Spleen (tissue), 7 donors: ENCODE measurements at regions not wholly inside any gene's neighbourhood (a gene's known extent, or its start where the extent isn't known, plus 50 kb on each side); places are given as distances from the start of the nearest gene placed in this dataset.

Experiments used
- CTCF ChIP-seq, 11 experiments: fragments of 200-600 bp in 7 of 11; fragments of 450-650 bp in 4 of 11; sonication (generic) in 4 of 11; IDR thresholded peaks in 8 of 11; conservative IDR thresholded peaks in 3 of 11; 1 replicate in 7 of 11; 2 replicates in 4 of 11; pipeline versions ENCODE4 v1.4.0 to v1.8.0; 2016 to 2021; ENCODE audit warnings: antibody characterized with exemption in 11 of 11, inconsistent platforms in 4 of 11, mild to moderate bottlenecking in 1 of 11
- POLR2A ChIP-seq, 3 donors: fragments of 450-650 bp; IDR thresholded peaks; one replicate each; pipeline ENCODE4 v1.5.1; 2017; ENCODE audit warnings: antibody characterized with exemption in 3 of 3, mild to moderate bottlenecking in 1 of 3
- POLR2AphosphoS5 ChIP-seq, 3 donors: sonication (generic); formaldehyde crosslinking; IDR thresholded peaks; one replicate each; pipeline ENCODE4 v1.5.1; 2017; ENCODE audit warnings: antibody characterized with exemption in 3 of 3
- donor health status: DM: no; HTN: no; CAD: no; lungs with moderate emphysema.
- donor health status: DM: no; HTN: no; CAD: no.
- donor health status: DM: no; HTN: no; CAD: no.

GRCh38 chr2:19174176-19174575 is 184.2 kb downstream of the OSR1 start:
- TF ChIP-seq POLR2A (IDR thresholded peaks at IDR 0.05) (no peak), CTCF (IDR thresholded peaks at IDR 0.05 in 8 of 11, conservative IDR thresholded peaks at IDR 0.05 in 3 of 11) (no peak), POLR2AphosphoS5 (IDR thresholded peaks at IDR 0.05) (no peak)
